Kidney epithelial cell (primary cell): ENCODE measurements at regions not wholly inside any gene's neighbourhood (a gene's known extent, or its start where the extent isn't known, plus 50 kb on each side); places are given as distances from the start of the nearest gene placed in this dataset.

Experiments used
- DNase-seq: peaks from one replicate; pipeline ENCODE4 v3.0.0-alpha.2; 2010; ENCODE audit warnings: low read depth
- H3K27me3 ChIP-seq: 2 replicates; pipeline ENCODE4 v1.6.0; 2011; ENCODE audit warnings: low read length; ENCODE audit not compliant: control insufficient read depth, insufficient read depth
- H3K36me3 ChIP-seq: 2 replicates; pipeline ENCODE4 v1.5.1; 2011; ENCODE audit warnings: low read length; ENCODE audit not compliant: control insufficient read depth, insufficient read depth
- H3K4me3 ChIP-seq: 2 replicates; pipeline ENCODE4 v1.5.1; 2011; ENCODE audit warnings: low read depth, mild to moderate bottlenecking, control low read depth, low read length
- TF ChIP-seq, protein P1 (sequence below): IDR thresholded peaks from 2 replicates; pipeline ENCODE4 v1.5.1; 2011; ENCODE audit warnings: mild to moderate bottlenecking, moderate library complexity, low read length, control low read depth, inconsistent platforms; ENCODE audit not compliant: insufficient read depth, poor library complexity, severe bottlenecking

DNA sequence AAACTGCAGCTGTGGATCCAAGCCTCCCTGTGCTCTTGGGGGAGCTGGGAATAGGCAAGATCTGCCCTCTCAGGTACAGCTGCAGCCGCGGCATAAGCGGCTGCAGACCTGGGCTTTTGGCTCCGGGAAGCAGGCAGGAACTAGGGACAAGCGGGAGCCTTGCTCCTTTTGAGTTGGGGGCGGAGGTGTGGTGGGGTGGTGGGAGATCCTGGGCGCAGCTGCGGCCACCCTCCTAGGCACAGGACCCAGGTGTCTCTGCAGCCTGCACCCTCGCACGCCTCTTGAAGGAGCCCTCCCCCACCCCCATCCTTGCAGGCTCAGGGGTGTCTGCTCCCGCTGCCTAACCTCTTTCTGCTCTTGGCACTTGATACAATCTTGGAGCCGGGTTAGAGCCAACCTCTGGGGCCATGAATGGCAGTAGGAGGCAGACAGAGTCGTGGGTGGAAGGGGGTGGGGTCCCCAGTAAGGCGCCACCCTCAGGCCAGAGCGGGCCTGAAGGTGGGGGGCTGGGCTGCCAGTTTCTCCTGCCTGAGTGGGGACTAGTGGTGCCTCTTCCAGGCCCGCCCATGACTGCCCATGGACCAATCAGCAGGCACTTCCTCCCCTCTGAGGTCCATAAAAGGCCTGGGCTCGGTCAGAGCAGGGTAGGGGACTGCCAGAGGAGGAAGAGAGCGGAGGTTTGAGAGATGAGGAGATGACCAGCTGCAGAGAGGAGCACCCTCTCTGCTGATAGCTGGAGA is 267.6 kb upstream of the TNC start:
- Histone ChIP-seq H3K4me3 (no peak overlapping the region), H3K27me3 (no peaks in the 10 kb centered on the region), H3K36me3 (no peaks in the 10 kb centered on the region)
- TF ChIP-seq, protein P1, sequence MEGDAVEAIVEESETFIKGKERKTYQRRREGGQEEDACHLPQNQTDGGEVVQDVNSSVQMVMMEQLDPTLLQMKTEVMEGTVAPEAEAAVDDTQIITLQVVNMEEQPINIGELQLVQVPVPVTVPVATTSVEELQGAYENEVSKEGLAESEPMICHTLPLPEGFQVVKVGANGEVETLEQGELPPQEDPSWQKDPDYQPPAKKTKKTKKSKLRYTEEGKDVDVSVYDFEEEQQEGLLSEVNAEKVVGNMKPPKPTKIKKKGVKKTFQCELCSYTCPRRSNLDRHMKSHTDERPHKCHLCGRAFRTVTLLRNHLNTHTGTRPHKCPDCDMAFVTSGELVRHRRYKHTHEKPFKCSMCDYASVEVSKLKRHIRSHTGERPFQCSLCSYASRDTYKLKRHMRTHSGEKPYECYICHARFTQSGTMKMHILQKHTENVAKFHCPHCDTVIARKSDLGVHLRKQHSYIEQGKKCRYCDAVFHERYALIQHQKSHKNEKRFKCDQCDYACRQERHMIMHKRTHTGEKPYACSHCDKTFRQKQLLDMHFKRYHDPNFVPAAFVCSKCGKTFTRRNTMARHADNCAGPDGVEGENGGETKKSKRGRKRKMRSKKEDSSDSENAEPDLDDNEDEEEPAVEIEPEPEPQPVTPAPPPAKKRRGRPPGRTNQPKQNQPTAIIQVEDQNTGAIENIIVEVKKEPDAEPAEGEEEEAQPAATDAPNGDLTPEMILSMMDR = no peak
- no peak for DNase-seq

DNA sequence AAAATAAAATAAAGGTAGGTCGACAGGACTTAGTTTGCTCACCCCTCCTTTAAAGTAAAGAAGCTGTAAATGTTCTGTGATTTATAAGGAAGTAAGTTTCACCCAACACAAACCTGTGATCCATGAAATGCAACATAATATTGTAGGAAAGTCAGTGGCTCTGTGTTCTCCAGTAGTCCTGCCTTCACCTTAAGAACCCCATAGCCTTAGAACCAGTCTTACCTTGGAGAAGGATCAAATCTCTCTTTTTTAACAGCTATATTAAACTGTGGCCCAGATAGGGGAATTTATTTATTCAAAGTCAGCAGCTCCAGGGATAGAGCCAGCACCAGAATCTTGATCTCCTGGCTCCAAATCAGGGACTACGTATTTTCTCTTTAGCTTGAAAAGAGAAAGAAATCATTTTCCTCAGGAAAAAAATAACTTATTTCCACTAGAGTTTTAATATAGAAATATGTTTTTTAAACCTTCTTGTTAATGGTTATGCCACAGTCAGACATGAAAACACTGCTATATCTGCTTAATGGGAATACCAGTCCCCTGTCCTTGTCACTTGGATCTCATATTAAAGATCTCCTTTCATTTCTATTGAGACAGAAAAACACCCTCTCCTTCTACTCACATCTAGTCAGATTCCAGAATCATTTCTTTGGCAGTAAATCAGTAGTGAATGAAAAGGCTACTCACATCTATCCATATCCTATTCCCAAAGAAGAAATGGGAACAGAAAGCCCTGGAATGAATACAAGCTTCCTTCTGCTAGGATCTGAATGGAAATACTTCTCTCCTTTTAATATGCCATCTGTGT is 269.2 kb upstream of the TNC start:
- no peak for DNase-seq
- Histone ChIP-seq H3K27me3 (no peaks in the 10 kb centered on the region), H3K4me3 (no peak overlapping the region), H3K36me3 (no peaks in the 10 kb centered on the region)
- TF ChIP-seq, protein P1 = no peak

DNA sequence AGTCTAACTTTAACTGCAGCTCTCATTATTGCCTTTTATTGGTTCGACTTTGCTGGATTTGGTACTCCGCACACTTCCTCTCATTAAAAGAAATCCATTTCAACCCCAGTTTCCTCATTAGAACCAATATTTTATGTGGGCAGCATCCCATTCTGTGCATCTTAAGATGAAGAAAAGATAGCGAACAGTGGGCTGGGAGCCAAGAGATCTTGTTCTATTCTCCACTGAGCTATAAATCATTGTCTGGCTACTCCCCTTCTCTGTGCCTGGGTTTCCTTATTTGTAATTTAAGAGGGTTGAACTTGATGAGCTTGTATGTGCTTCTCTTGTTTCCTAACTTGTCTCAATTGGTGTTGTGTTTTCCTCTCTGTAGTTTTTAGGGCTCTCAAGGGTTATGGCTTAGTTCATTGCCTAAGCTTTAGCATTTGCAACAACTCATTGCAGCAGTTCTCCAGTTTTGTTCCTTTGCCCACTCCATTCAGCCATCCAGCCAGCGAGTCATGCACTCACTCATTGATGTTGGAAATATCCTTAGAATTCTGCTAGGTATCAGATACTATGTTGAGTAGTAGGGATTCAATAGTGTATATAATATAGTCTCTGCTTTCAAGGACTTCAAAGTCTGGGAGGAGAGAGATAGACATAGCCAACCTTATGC is 273.3 kb upstream of the TNC start:
- TF ChIP-seq, protein P1 = no peak
- Histone ChIP-seq H3K4me3 (no peak overlapping the region), H3K36me3 (no peaks in the 10 kb centered on the region), H3K27me3 (no peaks in the 10 kb centered on the region)
- DNase-seq = no peak

DNA sequence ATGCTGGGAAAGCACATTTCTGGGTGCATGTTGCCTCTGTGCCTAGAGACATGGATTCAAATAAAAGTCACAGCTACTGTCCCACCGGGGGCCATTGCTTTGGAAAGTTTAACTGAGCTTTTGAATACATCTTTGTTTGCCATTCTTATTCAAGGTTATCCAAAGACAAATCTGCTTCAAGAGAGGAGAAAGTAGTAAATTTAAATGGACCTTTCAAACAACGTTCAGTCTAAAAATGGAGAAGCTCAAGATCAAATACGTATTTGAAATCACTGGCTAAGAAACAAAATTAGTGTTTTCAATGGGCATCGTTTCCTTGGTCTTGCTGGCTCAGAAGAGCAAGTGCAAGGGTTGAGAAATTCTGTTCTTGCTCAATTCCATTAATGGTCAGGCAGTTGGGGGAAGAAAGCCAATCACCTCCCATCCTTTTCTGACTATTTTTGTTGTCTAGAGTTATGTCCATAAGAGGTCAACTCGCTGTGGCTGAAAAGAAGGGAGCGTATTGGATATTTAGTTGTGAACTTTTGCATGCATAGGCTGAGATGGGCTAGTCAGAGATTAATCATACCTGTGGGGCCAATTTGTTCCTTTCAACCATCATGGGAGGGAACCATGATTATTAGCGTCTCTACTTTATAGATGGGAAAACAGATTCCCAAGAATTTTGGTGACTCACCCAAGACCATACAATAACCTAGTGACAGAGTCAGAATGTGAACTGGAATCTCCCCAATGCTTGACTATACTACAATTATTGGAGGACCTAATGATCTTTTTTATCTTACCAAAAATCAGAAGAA is 276.2 kb upstream of the TNC start:
- H3K36me3 ChIP-seq = no peaks in the 10 kb centered on the region
- DNase-seq = no peak
- TF ChIP-seq, protein P1 = no peak
- no peaks in the 10 kb centered on the region for H3K27me3 ChIP-seq
- no peak overlapping the region for H3K4me3 ChIP-seq

DNA sequence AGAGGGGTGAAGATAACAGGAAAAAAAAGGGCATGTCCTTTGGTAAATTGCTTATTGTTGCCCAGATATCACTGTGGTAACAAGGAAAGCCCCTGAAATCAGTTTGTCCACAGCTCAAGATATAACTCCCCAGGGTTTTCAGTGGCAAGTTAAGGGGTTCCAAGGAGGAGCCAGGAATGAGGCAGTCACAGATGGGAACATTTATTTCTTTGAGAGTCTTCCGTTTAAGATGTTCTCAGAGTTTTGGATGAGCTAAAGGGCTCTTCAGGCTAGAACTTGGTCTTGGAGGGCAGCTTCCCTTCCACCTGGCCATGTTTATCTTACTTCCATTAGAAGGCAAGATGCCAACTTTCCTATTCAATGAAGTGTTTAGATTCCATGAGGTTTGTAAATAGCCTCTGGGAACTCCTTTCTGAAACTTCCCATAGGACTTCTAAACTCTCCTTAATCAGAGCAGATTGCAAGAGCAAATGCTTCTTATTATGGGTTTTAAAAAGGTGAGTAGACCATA is 277.6 kb upstream of the TNC start:
- H3K4me3 ChIP-seq = no peak overlapping the region
- H3K36me3 ChIP-seq = no peaks in the 10 kb centered on the region
- TF ChIP-seq, protein P1 = no peak
- no peak for DNase-seq
- H3K27me3 ChIP-seq = no peaks in the 10 kb centered on the region
